ENCODE measurements at regions not wholly inside any gene's neighbourhood (a gene's known extent, or its start where the extent isn't known, plus 50 kb on each side); places are given as distances from the start of the nearest gene placed in this dataset.

DNA sequence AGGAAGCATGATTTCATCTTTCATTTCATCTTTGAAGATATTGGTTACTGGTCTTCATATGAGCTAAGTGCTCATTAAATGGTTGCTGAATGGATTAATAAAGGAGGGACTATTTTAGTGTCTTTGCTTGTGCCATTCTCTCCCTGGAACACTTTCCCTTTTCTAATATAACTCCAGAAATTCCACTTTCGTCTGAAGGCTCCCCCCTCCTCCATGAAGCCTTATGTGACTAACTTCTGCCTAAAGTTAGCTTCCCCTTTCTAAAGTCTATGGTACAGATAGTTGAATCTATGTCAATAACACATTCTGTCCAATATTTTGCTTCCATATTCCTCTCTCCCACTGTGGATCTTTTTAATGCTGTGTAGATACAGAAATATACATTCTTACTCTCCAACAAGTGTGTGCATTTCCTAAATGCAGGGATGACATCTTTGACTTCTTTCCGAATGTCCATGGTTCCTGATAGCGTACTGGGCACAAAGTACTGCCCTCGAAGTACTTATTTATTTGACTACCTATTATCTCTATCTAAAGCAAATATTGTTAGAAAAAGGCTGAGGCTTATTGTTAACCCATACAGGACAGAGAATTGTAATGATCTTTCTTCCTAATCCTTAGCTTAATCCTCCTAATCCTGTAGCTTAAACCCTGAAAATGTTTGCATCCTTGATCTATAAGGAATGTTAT is 84.7 kb upstream of the ELOVL5 start:
- TF ChIP-seq, protein P1, sequence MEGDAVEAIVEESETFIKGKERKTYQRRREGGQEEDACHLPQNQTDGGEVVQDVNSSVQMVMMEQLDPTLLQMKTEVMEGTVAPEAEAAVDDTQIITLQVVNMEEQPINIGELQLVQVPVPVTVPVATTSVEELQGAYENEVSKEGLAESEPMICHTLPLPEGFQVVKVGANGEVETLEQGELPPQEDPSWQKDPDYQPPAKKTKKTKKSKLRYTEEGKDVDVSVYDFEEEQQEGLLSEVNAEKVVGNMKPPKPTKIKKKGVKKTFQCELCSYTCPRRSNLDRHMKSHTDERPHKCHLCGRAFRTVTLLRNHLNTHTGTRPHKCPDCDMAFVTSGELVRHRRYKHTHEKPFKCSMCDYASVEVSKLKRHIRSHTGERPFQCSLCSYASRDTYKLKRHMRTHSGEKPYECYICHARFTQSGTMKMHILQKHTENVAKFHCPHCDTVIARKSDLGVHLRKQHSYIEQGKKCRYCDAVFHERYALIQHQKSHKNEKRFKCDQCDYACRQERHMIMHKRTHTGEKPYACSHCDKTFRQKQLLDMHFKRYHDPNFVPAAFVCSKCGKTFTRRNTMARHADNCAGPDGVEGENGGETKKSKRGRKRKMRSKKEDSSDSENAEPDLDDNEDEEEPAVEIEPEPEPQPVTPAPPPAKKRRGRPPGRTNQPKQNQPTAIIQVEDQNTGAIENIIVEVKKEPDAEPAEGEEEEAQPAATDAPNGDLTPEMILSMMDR (conservative IDR thresholded peaks at IDR 0.05; ENCODE audit: low read length), result no peak
- TF ChIP-seq EZH2phosphoT487 (IDR thresholded peaks at IDR 0.05; ENCODE audit: borderline replicate concordance, low read depth, low read length), result no peak
- ChIA-PET CTCF (ENCODE audit: unreplicated experiment) (no interaction called here), POLR2A (interaction anchor here (0.6 to 1.3 kb wide), 4 partner anchors 15 to 160 kb away, joined by 3 to 5 read pairs (median 3); no protein-coding TSS in a partner anchor)
- no peaks in the 10 kb centered on the region for H3K36me3 ChIP-seq (ENCODE audit: insufficient read depth, low read length)
- H4K20me1 ChIP-seq (ENCODE audit: insufficient read depth, low read length), result no peaks in the 10 kb centered on the region
- H3K9me3 ChIP-seq (ENCODE audit: low read length), result no peaks in the 10 kb centered on the region
- H3K9me2 ChIP-seq (ENCODE audit: insufficient read depth, low read length), result no peaks in the 10 kb centered on the region
- H3K4me3 ChIP-seq (ENCODE audit: low read depth, low read length, poor library complexity, severe bottlenecking), result no peak overlapping the region
- H3K27ac ChIP-seq (ENCODE audit: low read depth, low read length, poor library complexity, severe bottlenecking), result no peak overlapping the region
- intact Hi-C loops (cut with micrococcal nuclease; ENCODE audit: unreplicated experiment), result no loop called here
- no peak for DNase-seq (ENCODE audit: low spot score)
- H3K4me2 ChIP-seq (ENCODE audit: low read length), result no peak overlapping the region
- H3K4me1 ChIP-seq (ENCODE audit: insufficient read depth, low read length, poor library complexity, severe bottlenecking), result no peaks in the 10 kb centered on the region
- no peak overlapping the region for H2AFZ ChIP-seq (ENCODE audit: low read length)
- BruUV-seq (replicated peaks), result no TSS peak
- H3K79me2 ChIP-seq (ENCODE audit: insufficient read depth, low read depth, low read length), result no peaks in the 10 kb centered on the region

DNA sequence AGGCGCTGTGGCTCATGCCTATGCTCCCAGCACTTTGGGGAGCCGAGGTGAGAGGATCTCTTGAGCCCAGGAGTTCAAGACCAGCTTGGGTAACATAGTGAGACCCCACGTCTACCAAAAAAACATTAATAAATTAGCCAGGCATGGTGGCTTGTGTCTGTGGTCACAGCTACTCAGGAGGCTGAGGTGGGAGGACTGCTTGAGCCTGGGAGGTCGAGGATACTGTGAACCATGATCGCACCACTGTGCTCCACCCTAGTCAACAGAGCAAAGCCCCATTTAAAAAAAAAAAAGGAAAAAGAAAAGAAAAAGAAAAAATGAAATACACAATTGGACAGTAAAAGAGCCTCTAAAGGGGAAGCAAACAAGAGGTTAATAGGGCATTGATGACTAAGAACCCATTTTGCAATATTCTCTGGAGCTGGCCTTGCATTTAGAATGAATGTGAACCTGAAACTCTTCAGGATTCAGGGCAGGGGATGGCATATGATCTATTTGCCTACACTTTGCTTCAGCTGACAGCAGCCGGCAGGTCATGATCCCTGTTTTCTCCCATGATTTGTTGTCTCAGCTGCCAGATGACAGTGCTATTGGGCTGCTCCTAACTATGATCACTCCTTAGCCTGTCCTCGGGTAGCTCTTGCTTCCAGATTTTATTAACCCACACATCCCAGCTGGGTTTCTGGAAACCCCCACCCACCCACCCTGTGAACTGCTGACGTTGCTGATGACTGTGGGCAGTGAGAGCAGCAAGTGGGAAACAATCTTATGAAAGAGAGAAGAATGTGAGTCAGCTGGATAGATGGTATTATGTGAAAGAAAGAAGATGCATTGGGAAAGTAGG is 83.8 kb upstream of the ELOVL5 start:
- no TSS peak for BruUV-seq (replicated peaks)
- Histone ChIP-seq H2AFZ (ENCODE audit: low read length) (no peak overlapping the region), H3K4me3 (ENCODE audit: low read depth, low read length, poor library complexity, severe bottlenecking) (no peak overlapping the region), H3K9me2 (ENCODE audit: insufficient read depth, low read length) (no peaks in the 10 kb centered on the region), H3K27ac (ENCODE audit: low read depth, low read length, poor library complexity, severe bottlenecking) (no peak overlapping the region), H3K9me3 (ENCODE audit: low read length) (no peaks in the 10 kb centered on the region), H3K4me2 (ENCODE audit: low read length) (no peak overlapping the region), H3K36me3 (ENCODE audit: insufficient read depth, low read length) (no peaks in the 10 kb centered on the region), H3K4me1 (ENCODE audit: insufficient read depth, low read length, poor library complexity, severe bottlenecking) (no peaks in the 10 kb centered on the region), H3K79me2 (ENCODE audit: insufficient read depth, low read depth, low read length) (no peaks in the 10 kb centered on the region), H4K20me1 (ENCODE audit: insufficient read depth, low read length) (no peaks in the 10 kb centered on the region)
- POLR2A ChIA-PET, result interaction anchor here (0.6 to 1.3 kb wide), 5 partner anchors 15 to 159 kb away, joined by 3 to 5 read pairs (median 3); no protein-coding TSS in a partner anchor
- no peak for DNase-seq (ENCODE audit: low spot score)
- CTCF ChIA-PET (ENCODE audit: unreplicated experiment), result no interaction called here
- TF ChIP-seq, protein P1 (conservative IDR thresholded peaks at IDR 0.05; ENCODE audit: low read length), result no peak
- no peak for TF ChIP-seq EZH2phosphoT487 (IDR thresholded peaks at IDR 0.05; ENCODE audit: borderline replicate concordance, low read depth, low read length)
- intact Hi-C loops (cut with micrococcal nuclease; ENCODE audit: unreplicated experiment), result no loop called here

Data from OCI-LY7 (cell line).